Ectodermal cell (in vitro differentiated cells): ENCODE measurements at regions not wholly inside any gene's neighbourhood (a gene's known extent, or its start where the extent isn't known, plus 50 kb on each side); places are given as distances from the start of the nearest gene placed in this dataset.

Source experiments
- H3K27ac ChIP-seq: 2 replicates; pipeline ENCODE4 v1.7.0; 2013; ENCODE audit warnings: mild to moderate bottlenecking, low read depth, low read length; ENCODE audit not compliant: insufficient read depth, poor library complexity, severe bottlenecking
- H3K27me3 ChIP-seq: 2 replicates; pipeline ENCODE4 v1.7.0; 2013; ENCODE audit warnings: mild to moderate bottlenecking, low read length; ENCODE audit not compliant: insufficient read depth, control insufficient read depth, poor library complexity, severe bottlenecking
- H3K36me3 ChIP-seq: one replicate; pipeline ENCODE4 v1.7.0; 2013; ENCODE audit warnings: low read length; ENCODE audit not compliant: control insufficient read depth, insufficient read depth
- H3K4me1 ChIP-seq: one replicate; pipeline ENCODE4 v1.7.0; 2013; ENCODE audit warnings: low read length; ENCODE audit not compliant: control insufficient read depth, insufficient read depth
- H3K4me3 ChIP-seq: 2 replicates; pipeline ENCODE4 v1.7.0; 2013; ENCODE audit warnings: low read depth, low read length, control low read depth; ENCODE audit not compliant: insufficient read depth
- H3K9me3 ChIP-seq: 2 replicates; pipeline ENCODE4 v1.7.0; 2013; ENCODE audit warnings: mild to moderate bottlenecking, low read length, moderate library complexity; ENCODE audit not compliant: control insufficient read depth
- WGBS, 2 experiments: methylation state at CpG; one replicate each; pipeline ENCODE4 v1.1.7; 2013; ENCODE audit warnings: missing lambda C conversion rate in 2 of 2; 5-methylcytosine and 5-hydroxymethylcytosine counted together

DNA sequence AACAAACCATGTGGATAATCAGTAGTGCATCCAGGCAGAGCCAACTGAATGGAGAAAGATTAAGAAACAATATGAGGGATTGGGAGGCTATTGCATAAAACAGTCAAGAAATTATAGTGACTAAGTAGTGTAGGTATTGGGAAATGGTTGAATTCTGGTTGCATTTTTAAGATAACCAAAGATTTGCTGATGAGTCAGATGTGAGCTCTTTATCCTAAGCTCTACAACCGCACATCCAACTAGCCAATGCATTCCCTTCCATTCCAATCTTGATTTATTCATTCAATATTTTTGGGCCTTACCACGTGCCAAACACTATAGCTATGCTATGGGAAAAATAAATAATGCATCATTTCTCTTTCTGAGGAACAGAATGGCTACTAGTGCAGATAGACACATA is 524.5 kb upstream of the RGMB start:
- no peak overlapping the region for H3K4me3 ChIP-seq
- H3K27ac ChIP-seq = no peak overlapping the region
- H3K27me3 ChIP-seq = no peaks in the 10 kb centered on the region
- WGBS, 2 experiments = 90 to 100% methylated on average over 1 to 2 of the region's 2 CpGs
- H3K4me1 ChIP-seq = no peaks in the 10 kb centered on the region
- no peaks in the 10 kb centered on the region for H3K9me3 ChIP-seq
- H3K36me3 ChIP-seq = no peaks in the 10 kb centered on the region

DNA sequence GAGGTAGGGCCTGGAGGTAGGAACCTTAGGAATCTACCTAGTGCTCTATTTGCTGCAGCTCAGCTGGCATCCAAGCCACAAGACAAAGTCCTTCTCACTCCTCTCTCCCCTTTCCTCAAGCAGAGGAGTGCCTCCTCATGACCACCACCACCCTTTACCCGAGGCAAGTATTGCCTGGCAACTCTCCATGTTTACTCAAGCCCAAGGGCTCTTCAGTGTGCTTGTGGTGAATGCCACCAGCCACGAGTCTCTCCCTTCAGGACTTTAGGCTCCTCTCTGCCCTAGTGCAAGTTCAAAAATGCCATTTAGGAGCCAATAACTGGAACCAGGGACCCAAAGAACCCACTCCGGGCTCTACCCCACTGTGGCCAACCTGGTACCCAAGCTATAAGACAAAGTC is 514.5 kb upstream of the RGMB start:
- Histone ChIP-seq H3K4me1 (no peaks in the 10 kb centered on the region), H3K9me3 (no peaks in the 10 kb centered on the region), H3K27me3 (no peaks in the 10 kb centered on the region), H3K4me3 (no peak overlapping the region), H3K27ac (no peak overlapping the region), H3K36me3 (no peaks in the 10 kb centered on the region)
- 89 to 93% methylated on average over 3 of the region's 3 CpGs for WGBS, 2 experiments

GRCh38 chr5:98259595-98259994 is 513.9 kb upstream of the RGMB start:
- Histone ChIP-seq H3K4me1 (no peaks in the 10 kb centered on the region), H3K9me3 (no peaks in the 10 kb centered on the region), H3K4me3 (no peak overlapping the region), H3K27ac (no peak overlapping the region), H3K27me3 (no peaks in the 10 kb centered on the region), H3K36me3 (no peaks in the 10 kb centered on the region)
- WGBS, 2 experiments = 92% methylated on average over 3 of the region's 3 CpGs

GRCh38 chr5:98263084-98263483 is 510.4 kb upstream of the RGMB start:
- H3K27me3 ChIP-seq = no peaks in the 10 kb centered on the region
- no peaks in the 10 kb centered on the region for H3K9me3 ChIP-seq
- no peak overlapping the region for H3K4me3 ChIP-seq
- no peaks in the 10 kb centered on the region for H3K4me1 ChIP-seq
- no peaks in the 10 kb centered on the region for H3K36me3 ChIP-seq
- H3K27ac ChIP-seq = no peak overlapping the region
- 94 to 100% methylated on average over 2 of the region's 2 CpGs for WGBS, 2 experiments

GRCh38 chr5:98268162-98268860 is 505.2 kb upstream of the RGMB start:
- Histone ChIP-seq H3K27ac (no peak overlapping the region), H3K27me3 (no peaks in the 10 kb centered on the region), H3K9me3 (no peaks in the 10 kb centered on the region), H3K36me3 (no peaks in the 10 kb centered on the region), H3K4me1 (no peaks in the 10 kb centered on the region), H3K4me3 (no peak overlapping the region)
- 95% methylated on average over 6 of the region's 7 CpGs for WGBS, 2 experiments

DNA sequence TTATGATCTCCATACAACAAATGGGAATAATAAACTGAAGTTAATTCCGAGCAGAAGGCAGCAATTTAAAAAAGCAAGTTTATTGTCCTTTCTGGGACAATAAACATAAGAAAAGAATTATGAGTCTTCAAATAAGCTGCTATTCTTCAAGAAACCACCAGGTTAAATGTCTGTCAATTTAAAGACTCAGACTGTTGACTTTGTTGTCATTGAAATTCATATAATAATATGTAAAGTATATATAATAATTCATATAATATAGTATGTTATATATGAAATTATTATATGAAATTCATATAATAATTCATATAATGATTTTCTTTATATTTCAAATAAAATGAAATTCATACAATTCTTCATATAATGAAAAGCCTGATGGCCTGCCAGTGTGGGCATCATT is 497.5 kb upstream of the RGMB start:
- no peaks in the 10 kb centered on the region for H3K4me1 ChIP-seq
- no peak overlapping the region for H3K27ac ChIP-seq
- H3K27me3 ChIP-seq = no peaks in the 10 kb centered on the region
- H3K9me3 ChIP-seq = no peaks in the 10 kb centered on the region
- H3K36me3 ChIP-seq = no peaks in the 10 kb centered on the region
- no peak overlapping the region for H3K4me3 ChIP-seq
- WGBS, 2 experiments = 80% methylated on average over 1 of the region's 1 CpG; no CpG with 5 or more reads in 1 of the 2 experiments

- WGBS, 2 experiments = 93 to 97% methylated on average over 1 of the region's 1 CpG
- no peak overlapping the region for H3K27ac ChIP-seq
- no peaks in the 10 kb centered on the region for H3K36me3 ChIP-seq
- no peaks in the 10 kb centered on the region for H3K27me3 ChIP-seq
- H3K9me3 ChIP-seq = no peaks in the 10 kb centered on the region
- H3K4me3 ChIP-seq = no peak overlapping the region
- no peaks in the 10 kb centered on the region for H3K4me1 ChIP-seq
These were observed 490.9 kb upstream of the RGMB start for GRCh38 chr5:98282521-98282920.

DNA sequence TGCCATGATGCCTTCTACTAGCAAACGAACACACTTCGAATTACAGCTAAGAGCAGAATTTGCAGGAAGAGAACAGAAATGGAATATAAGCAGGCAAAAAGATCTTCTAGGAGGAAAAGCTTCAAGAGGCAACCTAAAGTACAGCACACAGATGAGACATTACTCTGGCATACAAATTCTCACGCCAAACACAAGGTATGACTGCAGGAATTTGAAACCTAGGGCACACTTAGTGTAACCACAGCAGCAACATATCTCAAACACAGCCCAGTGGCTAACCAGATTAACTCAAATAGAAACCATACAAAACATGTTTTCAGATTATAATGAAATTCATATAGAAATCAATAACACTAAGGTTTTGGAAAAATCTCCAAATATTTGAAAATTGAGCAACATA is 481.0 kb upstream of the RGMB start:
- H3K4me1 ChIP-seq = no peaks in the 10 kb centered on the region
- H3K4me3 ChIP-seq = no peak overlapping the region
- H3K27ac ChIP-seq = no peak overlapping the region
- H3K9me3 ChIP-seq = no peaks in the 10 kb centered on the region
- H3K36me3 ChIP-seq = no peaks in the 10 kb centered on the region
- 94 to 95% methylated on average over 3 of the region's 3 CpGs for WGBS, 2 experiments
- no peaks in the 10 kb centered on the region for H3K27me3 ChIP-seq

- H3K4me1 ChIP-seq = no peaks in the 10 kb centered on the region
- H3K4me3 ChIP-seq = no peak overlapping the region
- H3K27me3 ChIP-seq = no peaks in the 10 kb centered on the region
- H3K9me3 ChIP-seq = no peaks in the 10 kb centered on the region
- no peaks in the 10 kb centered on the region for H3K36me3 ChIP-seq
- 93 to 100% methylated on average over 2 to 3 of the region's 3 CpGs for whole genome bisulfite sequencing, 2 experiments
- no peak overlapping the region for H3K27ac ChIP-seq
These were observed 477.0 kb upstream of the RGMB start for GRCh38 chr5:98296426-98296825.

DNA sequence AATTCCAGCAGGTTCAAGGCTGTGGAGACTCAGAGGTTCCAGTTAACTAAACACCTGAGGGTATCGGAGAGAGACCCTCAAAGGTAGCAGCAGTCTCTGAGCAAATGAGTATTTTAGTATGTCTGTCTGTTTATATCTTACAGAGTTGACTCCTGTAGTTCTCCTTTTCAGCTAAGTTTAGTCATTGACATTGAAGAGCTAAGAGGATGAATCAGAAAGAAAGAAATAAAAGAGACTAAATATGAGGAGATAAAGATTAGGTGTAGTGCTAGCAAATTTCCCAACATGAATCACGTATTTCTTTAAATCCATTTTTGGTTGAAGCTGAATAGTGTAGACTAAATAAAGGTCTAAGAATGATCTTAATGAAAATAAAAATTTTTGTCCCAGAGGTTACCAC is 474.0 kb upstream of the RGMB start:
- no peak overlapping the region for H3K27ac ChIP-seq
- no peak overlapping the region for H3K4me3 ChIP-seq
- no peaks in the 10 kb centered on the region for H3K36me3 ChIP-seq
- 97% methylated on average over 2 of the region's 2 CpGs for WGBS, 2 experiments
- H3K4me1 ChIP-seq = no peaks in the 10 kb centered on the region
- H3K9me3 ChIP-seq = no peaks in the 10 kb centered on the region
- no peaks in the 10 kb centered on the region for H3K27me3 ChIP-seq

DNA sequence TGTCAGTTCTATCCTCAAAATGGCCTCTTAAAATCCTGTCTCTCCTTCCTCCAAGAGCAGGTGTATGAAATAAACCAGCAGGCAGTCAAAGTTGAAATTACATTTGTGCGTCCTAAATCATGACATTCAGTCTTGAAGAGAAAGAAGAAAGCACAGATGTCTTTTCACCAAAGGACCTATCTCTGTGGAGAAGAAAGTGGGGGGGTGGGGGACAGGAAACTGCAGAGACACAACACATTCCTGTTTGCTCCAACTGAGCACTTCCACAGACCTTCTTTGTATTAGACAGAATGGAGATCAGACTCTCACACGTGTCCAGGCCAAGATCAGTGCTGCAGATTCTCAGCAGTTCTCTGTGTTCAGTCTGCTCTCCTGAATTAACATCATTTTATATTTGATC is 471.9 kb upstream of the RGMB start:
- 81 to 88% methylated on average over 2 of the region's 2 CpGs for WGBS, 2 experiments
- H3K4me1 ChIP-seq = no peaks in the 10 kb centered on the region
- H3K9me3 ChIP-seq = no peaks in the 10 kb centered on the region
- no peaks in the 10 kb centered on the region for H3K36me3 ChIP-seq
- no peaks in the 10 kb centered on the region for H3K27me3 ChIP-seq
- no peak overlapping the region for H3K27ac ChIP-seq
- H3K4me3 ChIP-seq = no peak overlapping the region
